ENCODE measurements at regions not wholly inside any gene's neighbourhood (a gene's known extent, or its start where the extent isn't known, plus 50 kb on each side); places are given as distances from the start of the nearest gene placed in this dataset.

GRCh38 chr3:159186581-159186980 is 384.7 kb downstream of the MFSD1 start:
- Histone ChIP-seq H3K79me2 (replicated peaks; ENCODE audit: insufficient read depth, low read length) (no peaks in the 10 kb centered on the region), H3K36me3 (ENCODE audit: insufficient read depth, low read length) (no peaks in the 10 kb centered on the region), H3K27ac (ENCODE audit: low read length) (peak overlapping the region; percentile 29), H2AFZ (ENCODE audit: low read depth, low read length) (no peak overlapping the region), H3K9me2 (ENCODE audit: insufficient read depth, low read length) (no peaks in the 10 kb centered on the region), H3K9me3 (ENCODE audit: low read length) (no peaks in the 10 kb centered on the region), H3F3A (ENCODE audit: insufficient read depth, low read length, poor library complexity, severe bottlenecking) (no peaks in the 10 kb centered on the region), H3K27me3 (ENCODE audit: insufficient read depth, low read depth, low read length) (no peaks in the 10 kb centered on the region), H3K4me2 (ENCODE audit: low read length) (no peak overlapping the region), H3K4me3 (ENCODE audit: low read length) (no peak overlapping the region), H3K9ac (ENCODE audit: low read length) (no peak overlapping the region), H4K20me1 (ENCODE audit: insufficient read depth) (no peaks in the 10 kb centered on the region)
- TF ChIP-seq POLR2AphosphoS5 (IDR thresholded peaks at IDR 0.05) (no peak), CTCF (IDR thresholded peaks at IDR 0.05; ENCODE audit: poor library complexity, severe bottlenecking) (no peak), SMC3 (conservative IDR thresholded peaks at IDR 0.05; ENCODE audit: poor library complexity) (no peak), RAD21 (conservative IDR thresholded peaks at IDR 0.05) (no peak), TAF1 (IDR thresholded peaks at IDR 0.05; ENCODE audit: low read depth) (no peak), EZH2 (IDR thresholded peaks at IDR 0.05; ENCODE audit: borderline replicate concordance, insufficient read depth, low read length, poor library complexity, severe bottlenecking) (no peak), MXI1 (conservative IDR thresholded peaks at IDR 0.05; ENCODE audit: poor library complexity, severe bottlenecking) (no peak), EP300 (conservative IDR thresholded peaks at IDR 0.05; ENCODE audit: poor library complexity, severe bottlenecking) (no peak)
- TF ChIP-seq, protein P1, sequence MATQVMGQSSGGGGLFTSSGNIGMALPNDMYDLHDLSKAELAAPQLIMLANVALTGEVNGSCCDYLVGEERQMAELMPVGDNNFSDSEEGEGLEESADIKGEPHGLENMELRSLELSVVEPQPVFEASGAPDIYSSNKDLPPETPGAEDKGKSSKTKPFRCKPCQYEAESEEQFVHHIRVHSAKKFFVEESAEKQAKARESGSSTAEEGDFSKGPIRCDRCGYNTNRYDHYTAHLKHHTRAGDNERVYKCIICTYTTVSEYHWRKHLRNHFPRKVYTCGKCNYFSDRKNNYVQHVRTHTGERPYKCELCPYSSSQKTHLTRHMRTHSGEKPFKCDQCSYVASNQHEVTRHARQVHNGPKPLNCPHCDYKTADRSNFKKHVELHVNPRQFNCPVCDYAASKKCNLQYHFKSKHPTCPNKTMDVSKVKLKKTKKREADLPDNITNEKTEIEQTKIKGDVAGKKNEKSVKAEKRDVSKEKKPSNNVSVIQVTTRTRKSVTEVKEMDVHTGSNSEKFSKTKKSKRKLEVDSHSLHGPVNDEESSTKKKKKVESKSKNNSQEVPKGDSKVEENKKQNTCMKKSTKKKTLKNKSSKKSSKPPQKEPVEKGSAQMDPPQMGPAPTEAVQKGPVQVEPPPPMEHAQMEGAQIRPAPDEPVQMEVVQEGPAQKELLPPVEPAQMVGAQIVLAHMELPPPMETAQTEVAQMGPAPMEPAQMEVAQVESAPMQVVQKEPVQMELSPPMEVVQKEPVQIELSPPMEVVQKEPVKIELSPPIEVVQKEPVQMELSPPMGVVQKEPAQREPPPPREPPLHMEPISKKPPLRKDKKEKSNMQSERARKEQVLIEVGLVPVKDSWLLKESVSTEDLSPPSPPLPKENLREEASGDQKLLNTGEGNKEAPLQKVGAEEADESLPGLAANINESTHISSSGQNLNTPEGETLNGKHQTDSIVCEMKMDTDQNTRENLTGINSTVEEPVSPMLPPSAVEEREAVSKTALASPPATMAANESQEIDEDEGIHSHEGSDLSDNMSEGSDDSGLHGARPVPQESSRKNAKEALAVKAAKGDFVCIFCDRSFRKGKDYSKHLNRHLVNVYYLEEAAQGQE (IDR thresholded peaks at IDR 0.05; ENCODE audit: borderline replicate concordance) = no peak

GRCh38 chr3:159187232-159187631 is 385.4 kb downstream of the MFSD1 start:
- H3K27me3 ChIP-seq (ENCODE audit: insufficient read depth, low read depth, low read length) = no peaks in the 10 kb centered on the region
- TF ChIP-seq SMC3 (conservative IDR thresholded peaks at IDR 0.05; ENCODE audit: poor library complexity) = no peak
- TF ChIP-seq EZH2 (IDR thresholded peaks at IDR 0.05; ENCODE audit: borderline replicate concordance, insufficient read depth, low read length, poor library complexity, severe bottlenecking) = no peak
- no peaks in the 10 kb centered on the region for H3F3A ChIP-seq (ENCODE audit: insufficient read depth, low read length, poor library complexity, severe bottlenecking)
- H3K27ac ChIP-seq (ENCODE audit: low read length) = no peak overlapping the region
- H3K36me3 ChIP-seq (ENCODE audit: insufficient read depth, low read length) = no peaks in the 10 kb centered on the region
- H3K9ac ChIP-seq (ENCODE audit: low read length) = no peak overlapping the region
- H3K4me2 ChIP-seq (ENCODE audit: low read length) = no peak overlapping the region
- no peaks in the 10 kb centered on the region for H4K20me1 ChIP-seq (ENCODE audit: insufficient read depth)
- no peak overlapping the region for H2AFZ ChIP-seq (ENCODE audit: low read depth, low read length)
- H3K79me2 ChIP-seq (replicated peaks; ENCODE audit: insufficient read depth, low read length) = no peaks in the 10 kb centered on the region
- H3K4me3 ChIP-seq (ENCODE audit: low read length) = no peak overlapping the region
- no peaks in the 10 kb centered on the region for H3K9me2 ChIP-seq (ENCODE audit: insufficient read depth, low read length)
- no peaks in the 10 kb centered on the region for H3K9me3 ChIP-seq (ENCODE audit: low read length)

GRCh38 chr3:159187706-159188105 is 385.9 kb downstream of the MFSD1 start:
- H3K79me2 ChIP-seq (replicated peaks; ENCODE audit: insufficient read depth, low read length) = no peaks in the 10 kb centered on the region
- H2AFZ ChIP-seq (ENCODE audit: low read depth, low read length) = no peak overlapping the region
- H3K27ac ChIP-seq (ENCODE audit: low read length) = no peak overlapping the region
- no peaks in the 10 kb centered on the region for H4K20me1 ChIP-seq (ENCODE audit: insufficient read depth)
- no peaks in the 10 kb centered on the region for H3K9me3 ChIP-seq (ENCODE audit: low read length)
- TF ChIP-seq MXI1 (conservative IDR thresholded peaks at IDR 0.05; ENCODE audit: poor library complexity, severe bottlenecking) = no peak
- no peak for TF ChIP-seq TAF1 (IDR thresholded peaks at IDR 0.05; ENCODE audit: low read depth)
- no peak for TF ChIP-seq CTCF (IDR thresholded peaks at IDR 0.05; ENCODE audit: poor library complexity, severe bottlenecking)
- no peak for TF ChIP-seq EZH2 (IDR thresholded peaks at IDR 0.05; ENCODE audit: borderline replicate concordance, insufficient read depth, low read length, poor library complexity, severe bottlenecking)
- TF ChIP-seq RAD21 (conservative IDR thresholded peaks at IDR 0.05) = no peak
- TF ChIP-seq, protein P1 (IDR thresholded peaks at IDR 0.05; ENCODE audit: borderline replicate concordance) = no peak
- no peak for TF ChIP-seq EP300 (conservative IDR thresholded peaks at IDR 0.05; ENCODE audit: poor library complexity, severe bottlenecking)
- TF ChIP-seq POLR2AphosphoS5 (IDR thresholded peaks at IDR 0.05) = no peak
- TF ChIP-seq SMC3 (conservative IDR thresholded peaks at IDR 0.05; ENCODE audit: poor library complexity) = no peak
- no peak overlapping the region for H3K9ac ChIP-seq (ENCODE audit: low read length)
- no peaks in the 10 kb centered on the region for H3K9me2 ChIP-seq (ENCODE audit: insufficient read depth, low read length)
- no peaks in the 10 kb centered on the region for H3K36me3 ChIP-seq (ENCODE audit: insufficient read depth, low read length)
- H3K4me3 ChIP-seq (ENCODE audit: low read length) = no peak overlapping the region
- no peak overlapping the region for H3K4me2 ChIP-seq (ENCODE audit: low read length)
- H3K27me3 ChIP-seq (ENCODE audit: insufficient read depth, low read depth, low read length) = no peaks in the 10 kb centered on the region
- H3F3A ChIP-seq (ENCODE audit: insufficient read depth, low read length, poor library complexity, severe bottlenecking) = no peaks in the 10 kb centered on the region

Measured in neural cell (in vitro differentiated cells).